ENCODE measurements at regions not wholly inside any gene's neighbourhood (a gene's known extent, or its start where the extent isn't known, plus 50 kb on each side); places are given as distances from the start of the nearest gene placed in this dataset.

GRCh38 chr10:33524041-33524440 is 189.6 kb upstream of the NRP1 start:
- no peak for DNase-seq
- intact Hi-C loops (cut with DNase I, micrococcal nuclease) = no loop called here
- no peak overlapping the region for H3K4me3 ChIP-seq
- no peak for ATAC-seq
- H3K36me3 ChIP-seq (ENCODE audit: low read depth) = no peaks in the 10 kb centered on the region
- no peak for TF ChIP-seq CTCF (IDR thresholded peaks at IDR 0.05)
- H3K9me3 ChIP-seq = no peaks in the 10 kb centered on the region
- H3K4me1 ChIP-seq (ENCODE audit: low read depth) = no peaks in the 10 kb centered on the region

- Histone ChIP-seq H3K36me3 (ENCODE audit: low read depth) (no peaks in the 10 kb centered on the region), H3K4me3 (no peak overlapping the region), H3K4me1 (ENCODE audit: low read depth) (no peaks in the 10 kb centered on the region), H3K9me3 (no peaks in the 10 kb centered on the region)
- intact Hi-C loops (cut with DNase I, micrococcal nuclease) = no loop called here
- no peak for ATAC-seq
- no peak for DNase-seq
- no peak for TF ChIP-seq CTCF (IDR thresholded peaks at IDR 0.05)
Measured at GRCh38 chr10:33523236-33523792, 188.8 kb upstream of the NRP1 start.

GRCh38 chr10:33521904-33522303 is 187.4 kb upstream of the NRP1 start:
- no peak for ATAC-seq
- no peak for TF ChIP-seq CTCF (IDR thresholded peaks at IDR 0.05)
- Histone ChIP-seq H3K4me3 (no peak overlapping the region), H3K9me3 (no peaks in the 10 kb centered on the region), H3K4me1 (ENCODE audit: low read depth) (no peaks in the 10 kb centered on the region), H3K36me3 (ENCODE audit: low read depth) (no peaks in the 10 kb centered on the region)
- intact Hi-C loops (cut with DNase I, micrococcal nuclease) = no loop called here
- DNase-seq = no peak

- Histone ChIP-seq H3K9me3 (no peaks in the 10 kb centered on the region), H3K4me1 (ENCODE audit: low read depth) (no peaks in the 10 kb centered on the region), H3K4me3 (no peak overlapping the region), H3K36me3 (ENCODE audit: low read depth) (no peaks in the 10 kb centered on the region)
- DNase-seq = no peak
- no peak for ATAC-seq
- no peak for TF ChIP-seq CTCF (IDR thresholded peaks at IDR 0.05)
- intact Hi-C loops (cut with DNase I, micrococcal nuclease) = no loop called here
Measured at GRCh38 chr10:33521062-33521461, 186.6 kb upstream of the NRP1 start.

GRCh38 chr10:33520223-33520622 is 185.8 kb upstream of the NRP1 start:
- H3K4me1 ChIP-seq (ENCODE audit: low read depth) = no peaks in the 10 kb centered on the region
- ATAC-seq = no peak

More at GRCh38 chr10:33520223-33520622, 185.8 kb upstream of the NRP1 start:
- Histone ChIP-seq H3K4me3 (no peak overlapping the region), H3K36me3 (ENCODE audit: low read depth) (no peaks in the 10 kb centered on the region), H3K9me3 (no peaks in the 10 kb centered on the region)
- intact Hi-C loops (cut with DNase I, micrococcal nuclease) = no loop called here
- no peak for DNase-seq
- TF ChIP-seq CTCF (IDR thresholded peaks at IDR 0.05) = no peak

Data from mucosa of descending colon (tissue), 3 donors.